Neuron (in vitro differentiated cells): ENCODE measurements at regions not wholly inside any gene's neighbourhood (a gene's known extent, or its start where the extent isn't known, plus 50 kb on each side); places are given as distances from the start of the nearest gene placed in this dataset.

Experiments used
- H2AFZ ChIP-seq: one replicate; pipeline ENCODE4 v1.6.1; 2013; ENCODE audit warnings: low read depth, mild to moderate bottlenecking, inconsistent platforms, low read length, moderate library complexity
- H3K27me3 ChIP-seq: one replicate; pipeline ENCODE4 v1.6.1; 2013; ENCODE audit warnings: low read length; ENCODE audit not compliant: insufficient read depth
- H3K36me3 ChIP-seq: one replicate; pipeline ENCODE4 v1.6.1; 2013; ENCODE audit warnings: low read length; ENCODE audit not compliant: insufficient read depth
- H3K4me1 ChIP-seq: one replicate; pipeline ENCODE4 v1.6.1; 2013; ENCODE audit warnings: low read length; ENCODE audit not compliant: insufficient read depth
- H3K4me3 ChIP-seq: 2 replicates; pipeline ENCODE4 v1.5.1; 2013; ENCODE audit warnings: mild to moderate bottlenecking, low read length, moderate library complexity
- H3K9me3 ChIP-seq: one replicate; pipeline ENCODE4 v1.6.1; 2013; ENCODE audit warnings: low read length

GRCh38 chr12:46506198-46506597 is 133.6 kb upstream of the SLC38A2 start:
- Histone ChIP-seq H3K9me3 (peaks cover 3% of the 10 kb centered on the region), H3K36me3 (no peaks in the 10 kb centered on the region), H3K27me3 (no peaks in the 10 kb centered on the region), H3K4me1 (no peaks in the 10 kb centered on the region), H2AFZ (no peak overlapping the region), H3K4me3 (no peak overlapping the region)

- no peaks in the 10 kb centered on the region for H3K4me1 ChIP-seq
- peaks cover 3% of the 10 kb centered on the region for H3K9me3 ChIP-seq
- H3K36me3 ChIP-seq: no peaks in the 10 kb centered on the region
- no peak overlapping the region for H3K4me3 ChIP-seq
- H3K27me3 ChIP-seq: no peaks in the 10 kb centered on the region
- H2AFZ ChIP-seq: no peak overlapping the region
Observed at GRCh38 chr12:46504494-46504893, 131.9 kb upstream of the SLC38A2 start.

GRCh38 chr12:46503637-46504175 is 131.1 kb upstream of the SLC38A2 start:
- Histone ChIP-seq H3K27me3 (no peaks in the 10 kb centered on the region), H3K36me3 (no peaks in the 10 kb centered on the region), H3K9me3 (peaks cover 3% of the 10 kb centered on the region), H2AFZ (no peak overlapping the region), H3K4me3 (no peak overlapping the region), H3K4me1 (no peaks in the 10 kb centered on the region)

- no peak overlapping the region for H2AFZ ChIP-seq
- H3K36me3 ChIP-seq: no peaks in the 10 kb centered on the region
- H3K4me1 ChIP-seq: no peaks in the 10 kb centered on the region
- no peak overlapping the region for H3K4me3 ChIP-seq
- H3K9me3 ChIP-seq: peaks cover under 1% of the 10 kb centered on the region
- H3K27me3 ChIP-seq: no peaks in the 10 kb centered on the region
Observed at GRCh38 chr12:46500673-46501072, 128.1 kb upstream of the SLC38A2 start.

- no peaks in the 10 kb centered on the region for H3K4me1 ChIP-seq
- H3K9me3 ChIP-seq: no peaks in the 10 kb centered on the region
- no peaks in the 10 kb centered on the region for H3K27me3 ChIP-seq
- H3K4me3 ChIP-seq: no peak overlapping the region
- H3K36me3 ChIP-seq: no peaks in the 10 kb centered on the region
- H2AFZ ChIP-seq: no peak overlapping the region
Observed at GRCh38 chr12:46499901-46500300, 127.3 kb upstream of the SLC38A2 start.

GRCh38 chr12:46499226-46499625 is 126.7 kb upstream of the SLC38A2 start:
- no peak overlapping the region for H3K4me3 ChIP-seq
- H3K9me3 ChIP-seq: no peaks in the 10 kb centered on the region
- no peaks in the 10 kb centered on the region for H3K36me3 ChIP-seq
- no peak overlapping the region for H2AFZ ChIP-seq
- H3K4me1 ChIP-seq: peaks cover 4% of the 10 kb centered on the region
- no peaks in the 10 kb centered on the region for H3K27me3 ChIP-seq

GRCh38 chr12:46497739-46498138 is 125.2 kb upstream of the SLC38A2 start:
- Histone ChIP-seq H3K27me3 (no peaks in the 10 kb centered on the region), H3K9me3 (no peaks in the 10 kb centered on the region), H2AFZ (no peak overlapping the region), H3K36me3 (no peaks in the 10 kb centered on the region), H3K4me3 (no peak overlapping the region), H3K4me1 (peaks cover 6% of the 10 kb centered on the region)

- Histone ChIP-seq H3K4me3 (no peak overlapping the region), H2AFZ (no peak overlapping the region), H3K4me1 (peaks cover 6% of the 10 kb centered on the region), H3K27me3 (no peaks in the 10 kb centered on the region), H3K36me3 (no peaks in the 10 kb centered on the region), H3K9me3 (no peaks in the 10 kb centered on the region)
Observed at GRCh38 chr12:46494424-46494823, 121.9 kb upstream of the SLC38A2 start.

GRCh38 chr12:46493834-46494181 is 121.2 kb upstream of the SLC38A2 start:
- H3K4me1 ChIP-seq: peaks cover 6% of the 10 kb centered on the region
- H3K4me3 ChIP-seq: no peak overlapping the region
- H3K36me3 ChIP-seq: no peaks in the 10 kb centered on the region
- no peaks in the 10 kb centered on the region for H3K27me3 ChIP-seq
- no peak overlapping the region for H2AFZ ChIP-seq
- H3K9me3 ChIP-seq: no peaks in the 10 kb centered on the region

GRCh38 chr12:46493150-46493833 is 120.7 kb upstream of the SLC38A2 start:
- H2AFZ ChIP-seq: no peak overlapping the region
- no peaks in the 10 kb centered on the region for H3K36me3 ChIP-seq
- no peaks in the 10 kb centered on the region for H3K27me3 ChIP-seq
- H3K9me3 ChIP-seq: no peaks in the 10 kb centered on the region
- H3K4me1 ChIP-seq: peaks cover 6% of the 10 kb centered on the region
- no peak overlapping the region for H3K4me3 ChIP-seq

- no peak overlapping the region for H3K4me3 ChIP-seq
- no peaks in the 10 kb centered on the region for H3K27me3 ChIP-seq
- H3K36me3 ChIP-seq: no peaks in the 10 kb centered on the region
- peaks cover 6% of the 10 kb centered on the region for H3K4me1 ChIP-seq
- H2AFZ ChIP-seq: no peak overlapping the region
- no peaks in the 10 kb centered on the region for H3K9me3 ChIP-seq
Observed at GRCh38 chr12:46492471-46493085, 120.0 kb upstream of the SLC38A2 start.

GRCh38 chr12:46491548-46491947 is 119.0 kb upstream of the SLC38A2 start:
- no peaks in the 10 kb centered on the region for H3K9me3 ChIP-seq
- H3K36me3 ChIP-seq: no peaks in the 10 kb centered on the region
- H3K4me1 ChIP-seq: peaks cover 6% of the 10 kb centered on the region
- H2AFZ ChIP-seq: no peak overlapping the region
- H3K27me3 ChIP-seq: no peaks in the 10 kb centered on the region
- H3K4me3 ChIP-seq: no peak overlapping the region

GRCh38 chr12:46490635-46491034 is 118.1 kb upstream of the SLC38A2 start:
- Histone ChIP-seq H3K27me3 (no peaks in the 10 kb centered on the region), H3K4me1 (peaks cover 6% of the 10 kb centered on the region), H3K36me3 (no peaks in the 10 kb centered on the region), H2AFZ (no peak overlapping the region), H3K9me3 (no peaks in the 10 kb centered on the region), H3K4me3 (no peak overlapping the region)
